Pons (tissue), 1 donor: ENCODE measurements at regions not wholly inside any gene's neighbourhood (a gene's known extent, or its start where the extent isn't known, plus 50 kb on each side); places are given as distances from the start of the nearest gene placed in this dataset.
"Not testable (repeated sequence)": the region's sequence is repeated elsewhere in the genome, so short reads cannot be mapped to it uniquely, and the experiment has no call there.

ENCODE experiments used
- DNase-seq: peaks from one replicate; pipeline ENCODE4 v3.0.0-alpha.2; 2016; ENCODE audit warnings: low spot score

GRCh38 chr1:198411240-198411639 is 129.2 kb downstream of the ATP6V1G3 start:
- no peak for DNase-seq

GRCh38 chr1:198408716-198409115 is 131.8 kb downstream of the ATP6V1G3 start:
- no peak for DNase-seq

DNA sequence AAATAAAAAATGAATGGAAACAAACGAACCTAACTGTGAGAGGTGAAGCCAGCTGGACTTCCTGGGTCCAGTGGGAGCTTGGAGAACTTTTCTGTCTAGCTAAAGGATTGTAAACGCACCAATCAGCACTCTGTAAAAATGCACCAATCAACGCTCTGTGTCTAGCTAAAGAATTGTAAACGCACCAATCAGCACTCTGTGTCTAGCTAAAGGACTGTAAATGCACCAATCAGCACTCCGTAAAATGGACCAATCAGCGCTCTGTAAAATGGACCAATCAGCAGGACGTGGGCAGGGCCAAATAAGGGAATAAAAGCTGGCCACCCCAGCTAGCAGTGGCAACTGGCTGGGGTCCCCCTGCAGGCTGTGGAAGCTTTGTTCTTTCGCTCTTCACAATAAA is 135.8 kb downstream of the ATP6V1G3 start:
- DNase-seq: not testable (repeated sequence)

- DNase-seq: no peak
These were observed 140.4 kb downstream of the ATP6V1G3 start for GRCh38 chr1:198400063-198400462.

DNA sequence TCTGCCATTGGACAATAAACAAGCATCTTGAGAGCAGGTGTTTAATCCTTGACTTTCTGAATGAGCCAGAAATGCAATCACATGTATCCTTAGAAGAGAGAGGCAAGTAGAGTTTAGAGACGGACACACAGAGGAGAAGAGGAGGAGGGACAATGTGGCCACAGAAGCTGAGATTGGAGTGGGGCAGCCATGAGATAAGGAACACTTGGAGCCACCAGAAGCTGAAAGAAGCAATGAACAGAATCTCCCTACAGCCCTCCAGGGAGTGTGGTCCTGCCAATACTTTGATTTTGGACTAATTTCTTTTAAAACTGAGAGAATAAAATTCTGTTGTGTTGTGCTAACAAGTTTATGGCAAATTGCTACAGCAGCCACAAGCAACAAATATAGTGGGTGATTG is 141.0 kb downstream of the ATP6V1G3 start:
- DNase-seq: no peak

DNA sequence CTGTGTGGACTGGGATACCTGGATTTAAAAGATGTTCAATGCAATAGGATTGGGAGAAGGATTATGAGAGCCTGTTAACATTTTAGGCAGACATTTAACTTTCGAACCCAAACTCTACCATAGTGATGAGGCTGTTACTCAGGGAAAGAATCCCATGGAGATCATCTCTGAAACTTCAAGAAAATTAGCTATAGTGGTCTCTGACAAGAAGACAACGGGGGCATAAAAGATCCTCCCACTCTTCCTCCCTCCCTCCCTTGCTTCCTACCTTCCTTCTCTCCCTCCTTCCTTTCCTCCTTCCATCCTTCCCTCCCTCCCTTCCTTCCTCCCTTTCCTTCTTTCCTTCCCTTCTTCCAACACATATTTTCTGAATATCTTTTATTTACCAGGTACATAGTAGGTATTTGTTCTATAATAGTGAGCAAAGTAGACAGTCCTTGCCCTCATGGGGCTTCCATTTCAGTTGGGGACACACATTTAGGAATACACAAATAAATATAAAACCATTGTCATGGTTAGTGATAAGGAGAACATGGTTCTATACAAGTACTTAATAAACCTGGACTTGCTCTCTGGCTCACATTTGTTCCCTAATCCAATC is 143.2 kb downstream of the ATP6V1G3 start:
- no peak for DNase-seq

DNA sequence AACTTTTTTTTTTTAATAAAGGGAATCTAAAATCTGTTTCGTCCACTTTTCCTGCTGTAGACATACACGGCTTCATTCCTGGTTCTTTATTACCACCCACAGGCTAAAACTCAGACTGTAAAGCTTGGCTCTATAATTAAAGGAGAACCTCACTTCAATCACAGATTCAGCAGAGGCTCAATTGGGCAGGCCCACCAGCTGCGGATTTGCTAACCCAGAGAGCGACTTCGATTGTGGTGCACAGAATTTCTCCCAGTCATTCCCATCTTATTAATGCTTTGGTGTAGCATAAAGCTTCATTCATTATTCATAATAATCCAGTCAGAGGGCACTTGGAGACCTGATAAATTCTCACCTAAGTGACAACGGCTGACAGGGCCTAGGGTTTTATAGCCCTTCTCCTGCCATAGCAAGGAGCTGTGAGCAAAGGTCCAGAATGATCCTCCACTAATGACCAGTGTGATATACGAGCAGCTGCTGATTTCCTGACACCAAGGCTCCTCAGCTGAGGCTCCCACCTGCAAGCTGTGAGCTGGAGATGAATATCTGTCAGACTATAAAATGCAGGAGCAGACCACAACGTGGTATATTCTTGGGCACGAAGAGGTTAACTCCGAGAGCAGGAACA is 149.0 kb downstream of the ATP6V1G3 start:
- DNase-seq: no peak

GRCh38 chr1:198387587-198387986 is 152.9 kb downstream of the ATP6V1G3 start:
- no peak for DNase-seq

DNA sequence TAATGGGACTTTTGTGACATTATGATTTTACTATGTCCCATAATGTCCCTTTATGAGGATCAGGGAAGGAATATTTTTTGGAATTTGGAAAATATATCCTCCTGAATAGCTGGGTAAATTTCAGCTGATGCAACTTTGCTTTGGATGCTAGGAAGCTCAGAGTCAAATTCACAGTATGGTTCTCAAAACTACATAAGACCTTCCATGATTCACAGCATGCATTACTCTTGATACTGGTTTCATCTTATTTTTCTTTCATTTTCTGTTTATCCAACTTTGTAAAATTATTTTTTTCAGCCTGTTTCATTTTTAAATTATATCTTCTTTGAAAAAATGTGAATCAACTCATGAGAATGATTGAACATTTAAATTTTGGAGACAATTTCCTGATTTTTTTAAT is 160.2 kb downstream of the ATP6V1G3 start:
- no peak for DNase-seq

- no peak for DNase-seq
These were observed 162.8 kb downstream of the ATP6V1G3 start for GRCh38 chr1:198377702-198378101.

DNA sequence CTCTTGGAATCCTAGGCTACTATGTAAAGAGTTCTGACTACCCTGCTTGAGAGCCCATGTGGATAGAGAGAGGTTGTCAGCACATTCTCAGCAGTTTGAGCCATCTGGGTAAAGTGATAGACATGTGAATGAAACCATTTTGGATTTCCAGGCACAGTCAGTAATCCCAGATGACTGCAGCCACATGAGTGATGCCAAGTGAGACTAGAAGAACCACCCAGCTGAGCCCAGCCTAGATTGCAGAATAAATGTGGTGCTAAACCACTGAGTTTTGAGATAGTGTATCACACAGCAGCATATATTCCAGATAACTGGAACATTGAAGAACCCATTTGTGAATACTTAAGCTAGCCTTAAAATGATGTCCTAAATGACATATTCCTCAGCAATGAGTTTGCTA is 166.2 kb downstream of the ATP6V1G3 start:
- DNase-seq: no peak

GRCh38 chr1:198373376-198373775 is 167.1 kb downstream of the ATP6V1G3 start:
- DNase-seq: no peak
